Neural cell (in vitro differentiated cells): ENCODE measurements at regions not wholly inside any gene's neighbourhood (a gene's known extent, or its start where the extent isn't known, plus 50 kb on each side); places are given as distances from the start of the nearest gene placed in this dataset.

ENCODE experiments used
- RAD21 ChIP-seq: fragments of 450-650 bp; conservative IDR thresholded peaks from 2 replicates; pipeline ENCODE4 v1.6.1; 2014; ENCODE audit warnings: antibody characterized with exemption, mild to moderate bottlenecking, moderate library complexity
- TF ChIP-seq, protein P1 (sequence below): fragments of 450-650 bp; IDR thresholded peaks from 2 replicates; pipeline ENCODE4 v1.5.1; 2014; ENCODE audit warnings: antibody characterized with exemption, mild to moderate bottlenecking, moderate library complexity; ENCODE audit not compliant: poor library complexity, severe bottlenecking
- TF ChIP-seq, protein P2 (sequence below): IDR thresholded peaks from 2 replicates; pipeline ENCODE4 v1.6.1; 2012; ENCODE audit warnings: borderline replicate concordance

DNA sequence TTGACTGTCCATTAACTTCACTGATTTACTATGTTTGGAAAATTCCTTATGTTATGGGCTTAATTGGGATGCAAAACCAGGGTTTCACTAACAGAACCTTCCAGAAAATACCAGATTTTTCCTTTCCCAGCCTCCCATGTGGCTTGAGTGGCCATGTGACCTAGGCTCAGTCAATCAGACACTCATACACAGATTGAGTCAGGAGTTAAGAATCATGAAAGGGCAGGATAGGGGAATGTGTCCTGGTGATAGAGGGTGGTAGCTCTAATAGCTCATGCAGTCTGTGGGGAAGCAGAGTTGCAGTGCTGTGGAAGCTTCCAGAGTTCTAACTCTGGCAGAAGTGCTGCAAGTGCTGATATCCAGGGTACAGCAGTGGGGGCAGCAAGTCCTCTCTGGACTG lies 134.1 kb upstream of the IFNG-AS1 start:
- TF ChIP-seq, protein P1, sequence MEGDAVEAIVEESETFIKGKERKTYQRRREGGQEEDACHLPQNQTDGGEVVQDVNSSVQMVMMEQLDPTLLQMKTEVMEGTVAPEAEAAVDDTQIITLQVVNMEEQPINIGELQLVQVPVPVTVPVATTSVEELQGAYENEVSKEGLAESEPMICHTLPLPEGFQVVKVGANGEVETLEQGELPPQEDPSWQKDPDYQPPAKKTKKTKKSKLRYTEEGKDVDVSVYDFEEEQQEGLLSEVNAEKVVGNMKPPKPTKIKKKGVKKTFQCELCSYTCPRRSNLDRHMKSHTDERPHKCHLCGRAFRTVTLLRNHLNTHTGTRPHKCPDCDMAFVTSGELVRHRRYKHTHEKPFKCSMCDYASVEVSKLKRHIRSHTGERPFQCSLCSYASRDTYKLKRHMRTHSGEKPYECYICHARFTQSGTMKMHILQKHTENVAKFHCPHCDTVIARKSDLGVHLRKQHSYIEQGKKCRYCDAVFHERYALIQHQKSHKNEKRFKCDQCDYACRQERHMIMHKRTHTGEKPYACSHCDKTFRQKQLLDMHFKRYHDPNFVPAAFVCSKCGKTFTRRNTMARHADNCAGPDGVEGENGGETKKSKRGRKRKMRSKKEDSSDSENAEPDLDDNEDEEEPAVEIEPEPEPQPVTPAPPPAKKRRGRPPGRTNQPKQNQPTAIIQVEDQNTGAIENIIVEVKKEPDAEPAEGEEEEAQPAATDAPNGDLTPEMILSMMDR, result no peak
- TF ChIP-seq RAD21, result no peak
- TF ChIP-seq, protein P2, sequence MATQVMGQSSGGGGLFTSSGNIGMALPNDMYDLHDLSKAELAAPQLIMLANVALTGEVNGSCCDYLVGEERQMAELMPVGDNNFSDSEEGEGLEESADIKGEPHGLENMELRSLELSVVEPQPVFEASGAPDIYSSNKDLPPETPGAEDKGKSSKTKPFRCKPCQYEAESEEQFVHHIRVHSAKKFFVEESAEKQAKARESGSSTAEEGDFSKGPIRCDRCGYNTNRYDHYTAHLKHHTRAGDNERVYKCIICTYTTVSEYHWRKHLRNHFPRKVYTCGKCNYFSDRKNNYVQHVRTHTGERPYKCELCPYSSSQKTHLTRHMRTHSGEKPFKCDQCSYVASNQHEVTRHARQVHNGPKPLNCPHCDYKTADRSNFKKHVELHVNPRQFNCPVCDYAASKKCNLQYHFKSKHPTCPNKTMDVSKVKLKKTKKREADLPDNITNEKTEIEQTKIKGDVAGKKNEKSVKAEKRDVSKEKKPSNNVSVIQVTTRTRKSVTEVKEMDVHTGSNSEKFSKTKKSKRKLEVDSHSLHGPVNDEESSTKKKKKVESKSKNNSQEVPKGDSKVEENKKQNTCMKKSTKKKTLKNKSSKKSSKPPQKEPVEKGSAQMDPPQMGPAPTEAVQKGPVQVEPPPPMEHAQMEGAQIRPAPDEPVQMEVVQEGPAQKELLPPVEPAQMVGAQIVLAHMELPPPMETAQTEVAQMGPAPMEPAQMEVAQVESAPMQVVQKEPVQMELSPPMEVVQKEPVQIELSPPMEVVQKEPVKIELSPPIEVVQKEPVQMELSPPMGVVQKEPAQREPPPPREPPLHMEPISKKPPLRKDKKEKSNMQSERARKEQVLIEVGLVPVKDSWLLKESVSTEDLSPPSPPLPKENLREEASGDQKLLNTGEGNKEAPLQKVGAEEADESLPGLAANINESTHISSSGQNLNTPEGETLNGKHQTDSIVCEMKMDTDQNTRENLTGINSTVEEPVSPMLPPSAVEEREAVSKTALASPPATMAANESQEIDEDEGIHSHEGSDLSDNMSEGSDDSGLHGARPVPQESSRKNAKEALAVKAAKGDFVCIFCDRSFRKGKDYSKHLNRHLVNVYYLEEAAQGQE, result no peak
